Activated CD4-positive, alpha-beta memory T cell treated with anti-CD3 and anti-CD28 coated beads, Interleukin-2, amount 10 ng/mL, durations not matched to agents 7 days and 5 days (primary cell): ENCODE measurements at regions not wholly inside any gene's neighbourhood (a gene's known extent, or its start where the extent isn't known, plus 50 kb on each side); places are given as distances from the start of the nearest gene placed in this dataset.

Experiments used
- CTCF ChIA-PET: fragments of 350-600 bp; sonication (Branson Sonifier 250); formaldehyde crosslinking; loops from one replicate; lab custom pipeline; 2021; ENCODE audit warnings: antibody characterized with exemption, inconsistent platforms; lab: Charles Lee
- POLR2A ChIA-PET: fragments of 350-600 bp; sonication (Branson Sonifier 250); formaldehyde crosslinking; loops from one replicate; lab custom pipeline; 2021; ENCODE audit warnings: antibody characterized with exemption; lab: Charles Lee
- DNase-seq: peaks from one replicate; pipeline ENCODE4 v3.0.0-alpha.2; 2020
- H3K27ac Mint-ChIP-seq: one replicate; pipeline ENCODE4 v1.8.0; 2021; ENCODE audit warnings: mild to moderate bottlenecking, mixed read lengths
- H3K27me3 Mint-ChIP-seq: one replicate; pipeline ENCODE4 v1.8.0; 2021; ENCODE audit warnings: mixed read lengths
- H3K36me3 Mint-ChIP-seq: one replicate; pipeline ENCODE4 v1.8.0; 2021; ENCODE audit warnings: low read depth, mixed read lengths
- H3K4me1 Mint-ChIP-seq: one replicate; pipeline ENCODE4 v1.8.0; 2021; ENCODE audit warnings: mixed read lengths
- H3K4me3 Mint-ChIP-seq: one replicate; pipeline ENCODE4 v1.8.0; 2021; ENCODE audit warnings: mild to moderate bottlenecking, mixed read lengths
- H3K9me3 Mint-ChIP-seq: one replicate; pipeline ENCODE4 v1.8.0; 2021; ENCODE audit warnings: mixed read lengths

DNA sequence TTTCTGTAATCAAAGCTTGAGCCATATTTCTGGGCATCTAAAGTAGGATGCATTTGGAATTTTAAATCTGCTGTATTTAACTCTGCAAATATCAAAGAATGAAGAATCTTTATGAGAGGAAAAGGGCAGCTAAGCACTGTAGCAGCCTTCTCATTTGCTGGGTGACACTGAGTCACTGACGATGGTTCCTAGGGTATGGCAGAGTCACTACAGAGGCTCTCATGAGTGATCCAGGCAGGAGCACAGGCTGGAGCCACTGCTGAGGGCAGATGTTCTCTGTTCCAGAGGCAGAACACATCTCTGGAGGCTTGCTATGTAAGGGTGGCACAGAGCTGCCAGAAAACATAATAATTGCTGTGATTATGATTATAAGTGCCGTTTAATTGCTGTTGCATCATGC, 340.7 kb upstream of the HTR2A start:
- ChIA-PET POLR2A (no interaction called here), CTCF (no interaction called here)
- Mint-ChIP-seq H3K9me3 (no peaks in the 10 kb centered on the region), H3K27ac (no peak overlapping the region), H3K4me1 (no peaks in the 10 kb centered on the region), H3K36me3 (no peaks in the 10 kb centered on the region), H3K4me3 (no peak overlapping the region), H3K27me3 (no peaks in the 10 kb centered on the region)
- DNase-seq = no peak

DNA sequence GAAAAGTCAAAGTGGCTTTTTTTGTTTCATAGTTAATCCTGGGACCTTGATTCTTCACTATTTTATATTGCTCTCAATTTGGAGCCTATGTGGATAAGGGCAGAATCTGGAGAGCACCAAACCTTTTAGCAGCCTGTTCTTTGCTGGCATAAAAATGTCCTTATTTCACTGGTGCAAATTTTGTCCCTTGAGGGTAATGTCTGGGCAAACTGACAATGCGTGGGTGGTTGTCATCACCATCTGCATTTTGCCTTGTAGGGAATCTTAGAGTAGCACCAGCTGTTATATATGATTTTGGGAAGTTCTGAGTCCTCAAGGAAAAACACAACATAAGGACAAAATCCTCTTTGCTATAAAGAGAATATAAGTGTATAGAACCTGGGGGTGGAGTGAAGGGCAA, 336.9 kb upstream of the HTR2A start:
- no peak for DNase-seq
- ChIA-PET POLR2A (no interaction called here), CTCF (no interaction called here)
- Mint-ChIP-seq H3K27me3 (no peaks in the 10 kb centered on the region), H3K27ac (no peak overlapping the region), H3K36me3 (no peaks in the 10 kb centered on the region), H3K4me3 (no peak overlapping the region), H3K4me1 (no peaks in the 10 kb centered on the region), H3K9me3 (peaks cover 2% of the 10 kb centered on the region)

DNA sequence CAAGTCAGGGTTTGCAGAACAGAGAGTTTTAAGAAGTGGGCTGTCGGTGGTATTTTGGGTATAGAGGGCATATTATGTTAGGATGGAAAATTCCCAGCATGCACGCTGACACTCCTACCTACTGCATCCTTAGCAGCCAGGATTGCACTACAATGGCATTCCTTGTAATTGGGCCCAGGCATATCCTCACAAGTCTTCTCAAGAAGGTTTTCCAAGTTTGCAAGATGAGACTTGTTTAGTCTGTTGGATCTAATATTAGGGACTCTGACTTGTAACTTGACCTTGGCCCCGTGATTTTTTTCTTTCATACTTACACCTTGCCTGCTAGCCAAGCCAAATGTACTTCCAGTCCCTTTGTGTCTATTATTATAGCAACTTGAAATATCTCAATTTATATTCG, 335.7 kb upstream of the HTR2A start:
- no peak for DNase-seq
- no peaks in the 10 kb centered on the region for H3K27me3 Mint-ChIP-seq
- no peak overlapping the region for H3K27ac Mint-ChIP-seq
- ChIA-PET CTCF (no interaction called here), POLR2A (no interaction called here)
- no peak overlapping the region for H3K4me3 Mint-ChIP-seq
- H3K36me3 Mint-ChIP-seq = no peaks in the 10 kb centered on the region
- H3K4me1 Mint-ChIP-seq = no peaks in the 10 kb centered on the region
- peaks cover 2% of the 10 kb centered on the region for H3K9me3 Mint-ChIP-seq

DNA sequence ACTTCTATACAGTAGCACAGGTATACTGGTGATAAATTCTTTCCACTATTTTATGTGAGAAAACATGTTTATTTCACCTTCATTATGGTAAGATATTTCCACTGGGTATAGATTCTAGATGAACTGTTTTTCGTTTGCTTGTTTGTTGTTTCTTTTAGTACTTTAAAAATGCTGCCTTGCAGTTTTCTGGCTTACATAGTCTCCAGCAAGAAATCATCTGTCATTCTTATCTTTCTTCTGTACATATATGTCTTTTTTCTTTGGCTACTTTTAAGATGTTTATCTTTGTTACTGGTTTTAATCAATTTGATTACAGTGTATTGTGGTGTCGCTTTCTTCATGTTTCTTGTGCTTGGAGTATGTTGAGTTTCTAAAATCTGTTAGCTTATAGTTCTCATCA, 333.3 kb upstream of the HTR2A start:
- no peaks in the 10 kb centered on the region for H3K4me1 Mint-ChIP-seq
- no peak for DNase-seq
- no peaks in the 10 kb centered on the region for H3K36me3 Mint-ChIP-seq
- no peaks in the 10 kb centered on the region for H3K27me3 Mint-ChIP-seq
- ChIA-PET CTCF (no interaction called here), POLR2A (no interaction called here)
- peaks cover 2% of the 10 kb centered on the region for H3K9me3 Mint-ChIP-seq
- no peak overlapping the region for H3K27ac Mint-ChIP-seq
- H3K4me3 Mint-ChIP-seq = no peak overlapping the region

DNA sequence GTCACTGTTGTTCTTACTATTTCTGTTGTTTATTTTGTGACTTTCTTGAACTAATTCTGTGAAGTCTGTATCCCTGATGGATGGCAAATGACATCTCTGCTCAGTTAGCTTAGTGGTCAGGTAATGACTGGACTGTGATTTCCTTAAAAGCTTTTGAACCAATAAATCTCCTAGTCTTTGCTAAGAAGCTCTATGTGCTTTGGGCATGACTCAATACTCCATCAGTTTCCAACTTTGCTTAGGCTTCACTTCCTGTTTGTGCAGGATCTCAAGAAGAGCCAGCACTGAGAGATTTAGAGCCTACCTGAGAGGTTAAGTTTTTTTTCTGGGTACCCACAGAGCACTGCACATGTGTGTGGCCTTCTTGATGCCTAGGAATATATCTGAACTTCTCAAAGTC, 329.7 kb upstream of the HTR2A start:
- no peak for DNase-seq
- ChIA-PET POLR2A (no interaction called here), CTCF (no interaction called here)
- H3K36me3 Mint-ChIP-seq = no peaks in the 10 kb centered on the region
- H3K27ac Mint-ChIP-seq = no peak overlapping the region
- H3K4me3 Mint-ChIP-seq = no peak overlapping the region
- no peaks in the 10 kb centered on the region for H3K27me3 Mint-ChIP-seq
- H3K9me3 Mint-ChIP-seq = no peaks in the 10 kb centered on the region
- H3K4me1 Mint-ChIP-seq = no peaks in the 10 kb centered on the region

DNA sequence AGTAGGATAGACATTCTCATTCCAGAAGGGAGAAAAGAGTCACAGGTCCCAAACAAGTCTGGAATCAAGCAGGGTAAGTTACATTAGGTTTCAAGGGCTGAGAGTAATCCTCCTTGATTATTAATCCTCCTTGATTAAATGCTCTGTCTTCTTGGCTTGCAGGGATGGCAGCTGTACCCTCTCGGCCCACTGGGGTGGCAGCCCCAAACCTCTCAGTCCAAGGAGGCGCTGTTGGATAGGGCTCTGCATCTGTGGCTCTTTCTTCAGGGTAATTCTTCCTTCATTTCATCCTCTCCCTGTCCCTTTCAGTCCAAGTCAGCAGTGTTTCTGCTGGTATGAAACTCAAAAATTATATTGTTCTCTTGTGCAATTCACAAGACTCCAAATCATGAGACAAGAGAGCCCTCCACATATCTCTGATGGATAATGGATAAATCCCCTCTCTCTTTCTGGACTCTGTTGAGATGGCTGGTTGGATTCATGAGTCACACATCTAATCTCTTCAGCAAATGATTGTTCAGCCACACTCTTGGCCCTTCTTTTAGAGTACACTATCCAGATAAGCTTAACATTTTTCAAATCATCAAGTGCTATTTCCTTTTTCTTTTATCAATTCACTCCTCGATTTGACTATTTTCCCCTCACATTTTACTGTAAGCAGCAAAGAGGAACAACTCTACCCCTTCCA, 323.7 kb upstream of the HTR2A start:
- no peaks in the 10 kb centered on the region for H3K9me3 Mint-ChIP-seq
- no peak overlapping the region for H3K4me3 Mint-ChIP-seq
- ChIA-PET CTCF (no interaction called here), POLR2A (no interaction called here)
- no peaks in the 10 kb centered on the region for H3K27me3 Mint-ChIP-seq
- DNase-seq = no peak
- no peak overlapping the region for H3K27ac Mint-ChIP-seq
- no peaks in the 10 kb centered on the region for H3K4me1 Mint-ChIP-seq
- H3K36me3 Mint-ChIP-seq = no peaks in the 10 kb centered on the region

DNA sequence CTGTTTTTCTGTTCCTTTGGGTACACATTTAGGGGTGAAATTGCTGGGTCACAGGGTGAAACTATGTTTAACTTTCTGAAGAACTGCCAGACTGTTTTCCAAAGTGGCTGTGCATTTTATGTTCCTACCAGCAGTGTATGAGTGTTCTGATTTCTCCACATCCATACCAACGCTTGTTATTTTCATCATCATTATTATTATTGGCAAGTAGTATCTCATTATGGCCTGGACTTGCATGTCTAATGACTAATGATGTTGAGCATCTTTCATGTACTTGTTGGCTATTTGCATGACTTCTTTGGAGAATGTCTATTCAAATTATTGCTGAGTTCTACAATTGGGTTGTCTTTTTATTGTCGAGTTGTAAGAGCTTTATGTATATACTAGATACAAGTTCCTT, 321.8 kb upstream of the HTR2A start:
- Mint-ChIP-seq H3K9me3 (no peaks in the 10 kb centered on the region), H3K4me3 (no peak overlapping the region), H3K4me1 (no peaks in the 10 kb centered on the region), H3K36me3 (no peaks in the 10 kb centered on the region), H3K27ac (no peak overlapping the region), H3K27me3 (no peaks in the 10 kb centered on the region)
- DNase-seq = no peak
- ChIA-PET CTCF (no interaction called here), POLR2A (no interaction called here)

DNA sequence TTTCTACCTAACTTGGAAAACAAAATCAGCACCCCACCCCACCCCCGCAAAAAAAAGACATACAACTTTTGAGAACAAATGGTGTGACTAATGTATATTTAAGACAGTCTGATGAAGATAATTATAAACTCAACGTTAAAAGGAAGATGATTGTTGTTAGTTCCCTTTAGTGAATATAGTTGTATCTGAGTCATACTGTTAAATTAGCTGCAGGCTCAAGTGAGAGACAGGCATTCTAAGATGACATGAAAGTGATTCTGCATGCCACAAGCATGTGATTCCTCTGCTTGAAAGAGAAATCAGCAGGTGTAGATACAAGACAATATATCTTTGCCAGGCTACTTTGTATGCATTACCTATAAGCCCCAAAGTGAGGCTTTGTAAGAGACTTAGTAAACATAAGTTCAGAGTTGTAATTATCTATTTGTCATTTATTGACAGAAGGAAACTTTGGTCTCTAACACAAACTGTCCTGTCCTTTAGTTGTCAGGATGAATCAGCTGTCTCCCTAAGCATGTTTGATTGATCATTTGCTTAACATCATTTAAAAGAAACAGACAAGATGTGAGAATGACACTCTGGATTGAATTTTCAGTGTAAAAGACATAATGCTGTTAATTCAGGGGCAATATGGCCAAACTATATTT, 319.4 kb upstream of the HTR2A start:
- H3K36me3 Mint-ChIP-seq = no peaks in the 10 kb centered on the region
- no peaks in the 10 kb centered on the region for H3K9me3 Mint-ChIP-seq
- ChIA-PET CTCF (no interaction called here), POLR2A (no interaction called here)
- H3K27ac Mint-ChIP-seq = no peak overlapping the region
- no peaks in the 10 kb centered on the region for H3K27me3 Mint-ChIP-seq
- no peak overlapping the region for H3K4me3 Mint-ChIP-seq
- DNase-seq = no peak
- H3K4me1 Mint-ChIP-seq = no peaks in the 10 kb centered on the region

DNA sequence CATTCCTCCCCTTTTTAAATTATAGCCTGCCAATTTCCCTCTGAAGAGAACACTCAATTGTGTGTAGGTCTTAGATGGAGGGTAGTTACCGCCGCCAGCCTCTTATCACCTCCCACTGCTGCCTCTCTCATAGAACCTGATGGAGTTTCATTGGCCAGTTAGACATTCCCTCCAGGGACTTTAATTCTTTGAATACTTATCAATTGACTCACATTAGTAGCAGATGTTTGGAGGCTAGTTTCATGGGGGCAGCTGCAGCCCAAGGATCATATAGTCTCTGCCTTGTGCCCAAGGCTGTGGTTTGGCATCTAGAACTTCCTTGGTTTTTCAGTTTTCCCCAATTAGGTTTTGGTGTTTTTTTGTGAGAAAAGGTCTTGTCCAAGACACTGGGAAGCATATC, 318.9 kb upstream of the HTR2A start:
- Mint-ChIP-seq H3K36me3 (no peaks in the 10 kb centered on the region), H3K27ac (no peak overlapping the region), H3K27me3 (no peaks in the 10 kb centered on the region), H3K9me3 (no peaks in the 10 kb centered on the region), H3K4me1 (no peaks in the 10 kb centered on the region), H3K4me3 (no peak overlapping the region)
- ChIA-PET POLR2A (no interaction called here), CTCF (interaction anchor here (0.6 kb wide), 1 partner anchor 77 kb away, joined by 4 read pairs; no protein-coding TSS in a partner anchor)
- DNase-seq = no peak

DNA sequence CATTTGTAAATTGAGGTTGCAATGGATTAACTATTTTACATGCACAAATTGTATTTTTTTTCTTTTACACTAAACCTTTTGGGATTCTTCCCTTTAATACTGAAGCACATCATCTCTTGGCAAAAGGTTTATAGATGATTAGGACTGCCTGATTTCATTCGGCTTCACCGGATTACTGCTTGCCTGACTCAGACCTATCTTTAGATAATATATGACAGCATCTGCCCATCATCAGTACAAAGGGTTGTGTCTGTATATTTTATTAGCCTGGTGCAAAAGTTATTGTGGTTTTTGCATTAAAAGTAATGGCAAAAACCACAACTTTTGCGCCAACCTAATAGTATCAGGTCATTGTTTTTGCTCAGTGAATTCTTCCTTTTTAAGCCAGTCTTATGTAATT, 316.2 kb upstream of the HTR2A start:
- H3K9me3 Mint-ChIP-seq = no peaks in the 10 kb centered on the region
- ChIA-PET POLR2A (no interaction called here), CTCF (no interaction called here)
- H3K27me3 Mint-ChIP-seq = no peaks in the 10 kb centered on the region
- no peak overlapping the region for H3K4me3 Mint-ChIP-seq
- no peak overlapping the region for H3K27ac Mint-ChIP-seq
- H3K4me1 Mint-ChIP-seq = no peaks in the 10 kb centered on the region
- no peaks in the 10 kb centered on the region for H3K36me3 Mint-ChIP-seq
- no peak for DNase-seq

DNA sequence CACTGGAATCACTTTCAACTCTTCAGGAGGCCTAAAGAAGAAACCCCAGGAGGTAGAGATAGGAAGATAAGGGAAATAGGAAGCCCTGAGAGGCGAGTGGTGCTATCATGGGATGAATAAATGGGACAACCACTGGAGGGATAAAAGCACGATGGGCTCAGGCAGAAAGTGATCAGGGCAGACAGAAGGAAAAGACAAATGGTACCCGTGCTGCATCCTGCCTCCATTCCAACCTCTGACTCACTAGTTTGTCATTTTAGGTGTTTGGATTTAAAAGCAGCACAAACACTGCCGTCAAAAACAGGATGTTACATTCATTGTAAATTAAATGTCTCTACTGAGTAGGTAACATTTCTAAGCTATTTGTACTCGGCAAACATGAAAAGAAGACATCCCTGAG, 314.3 kb upstream of the HTR2A start:
- no peaks in the 10 kb centered on the region for H3K9me3 Mint-ChIP-seq
- H3K36me3 Mint-ChIP-seq = no peaks in the 10 kb centered on the region
- ChIA-PET CTCF (no interaction called here), POLR2A (no interaction called here)
- no peak overlapping the region for H3K27ac Mint-ChIP-seq
- DNase-seq = no peak
- no peaks in the 10 kb centered on the region for H3K27me3 Mint-ChIP-seq
- H3K4me1 Mint-ChIP-seq = no peaks in the 10 kb centered on the region
- H3K4me3 Mint-ChIP-seq = no peak overlapping the region

DNA sequence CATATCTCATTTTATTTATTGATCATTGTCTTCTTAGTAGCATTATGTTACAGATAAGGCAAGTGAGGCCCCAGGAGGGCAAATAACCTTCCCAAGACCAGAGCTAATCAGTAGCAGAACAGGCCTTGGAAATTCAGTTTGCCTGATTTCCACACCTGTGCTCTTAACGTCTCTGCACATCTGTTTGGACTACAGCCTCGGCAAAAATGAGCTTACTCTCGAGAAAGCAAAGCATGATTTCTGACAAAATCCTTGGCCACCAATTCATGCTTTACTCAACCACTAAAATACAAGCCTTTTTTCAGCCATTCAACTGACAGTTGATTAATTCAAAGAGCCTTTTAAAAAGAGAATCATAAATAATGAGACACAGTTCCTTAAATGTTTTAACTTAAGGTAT, 309.3 kb upstream of the HTR2A start:
- H3K4me1 Mint-ChIP-seq = no peaks in the 10 kb centered on the region
- H3K27ac Mint-ChIP-seq = no peak overlapping the region
- H3K27me3 Mint-ChIP-seq = no peaks in the 10 kb centered on the region
- no peak for DNase-seq
- CTCF ChIA-PET = no interaction called here
- H3K4me3 Mint-ChIP-seq = no peak overlapping the region
- no peaks in the 10 kb centered on the region for H3K36me3 Mint-ChIP-seq
- POLR2A ChIA-PET = no interaction called here
- peaks cover 3% of the 10 kb centered on the region for H3K9me3 Mint-ChIP-seq

DNA sequence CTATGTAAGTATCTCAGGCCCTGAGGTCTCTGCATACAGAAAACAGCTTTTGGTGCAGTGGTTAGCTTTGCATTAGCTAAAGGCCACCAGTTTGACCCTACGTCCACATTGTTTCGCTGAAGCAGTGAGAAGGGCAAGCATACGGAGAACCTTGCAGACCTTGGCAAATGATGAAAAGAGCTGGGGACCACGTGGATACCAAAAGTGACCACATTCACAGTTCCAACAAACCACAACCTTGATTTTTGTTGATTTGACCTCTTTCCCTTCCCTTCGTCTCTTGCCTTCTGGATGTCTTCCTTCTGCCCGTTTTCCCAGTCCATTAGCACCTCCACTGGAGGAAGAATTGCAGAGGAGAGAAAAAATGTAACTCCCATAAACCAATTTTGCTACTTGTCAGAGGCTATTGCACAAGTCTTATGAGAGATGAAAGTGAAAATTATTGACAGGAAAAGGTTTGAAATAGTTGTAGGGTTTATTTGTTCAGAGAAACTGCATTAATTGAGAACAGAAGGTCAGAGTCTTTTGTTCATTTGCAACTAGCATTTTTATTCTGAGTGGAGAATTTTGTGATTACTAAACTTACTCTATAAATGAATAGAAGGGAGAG, 293.9 kb upstream of the HTR2A start:
- H3K9me3 Mint-ChIP-seq = no peaks in the 10 kb centered on the region
- DNase-seq = no peak
- no peaks in the 10 kb centered on the region for H3K36me3 Mint-ChIP-seq
- ChIA-PET CTCF (no interaction called here), POLR2A (no interaction called here)
- no peaks in the 10 kb centered on the region for H3K27me3 Mint-ChIP-seq
- no peak overlapping the region for H3K4me3 Mint-ChIP-seq
- no peak overlapping the region for H3K27ac Mint-ChIP-seq
- no peaks in the 10 kb centered on the region for H3K4me1 Mint-ChIP-seq

DNA sequence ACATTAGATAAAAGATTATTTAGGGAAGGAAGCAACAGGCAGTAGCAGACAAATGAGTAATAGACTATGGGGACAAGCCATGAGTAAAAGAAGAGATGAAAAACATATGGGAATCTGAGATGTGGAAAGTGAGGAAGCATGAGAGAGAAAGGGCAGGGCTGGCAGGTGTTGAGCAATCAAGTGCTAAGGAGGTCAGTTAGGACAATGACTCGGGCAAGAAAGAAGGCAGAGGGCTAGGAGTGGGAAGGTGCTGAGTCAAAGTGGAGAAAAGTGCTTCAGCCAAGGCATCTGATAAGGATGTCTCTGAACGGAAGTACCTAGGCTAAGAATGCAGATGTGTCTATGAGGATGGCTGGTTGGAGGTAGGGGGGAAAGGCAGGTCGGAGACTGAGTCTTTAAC, 291.9 kb upstream of the HTR2A start:
- no peaks in the 10 kb centered on the region for H3K4me1 Mint-ChIP-seq
- H3K9me3 Mint-ChIP-seq = no peaks in the 10 kb centered on the region
- no peak overlapping the region for H3K27ac Mint-ChIP-seq
- DNase-seq = no peak
- H3K4me3 Mint-ChIP-seq = no peak overlapping the region
- H3K36me3 Mint-ChIP-seq = no peaks in the 10 kb centered on the region
- ChIA-PET CTCF (no interaction called here), POLR2A (no interaction called here)
- H3K27me3 Mint-ChIP-seq = no peaks in the 10 kb centered on the region
